Astrocyte (in vitro differentiated cells and primary cell): ENCODE measurements at regions not wholly inside any gene's neighbourhood (a gene's known extent, or its start where the extent isn't known, plus 50 kb on each side); places are given as distances from the start of the nearest gene placed in this dataset.
A peak's percentile ranks its signal among the peaks of the same experiment; 100 is the strongest.

Experiments
- DNase-seq: peaks from one replicate; pipeline ENCODE4 v3.0.0-alpha.2; 2010; ENCODE audit warnings: low read depth
- FAIRE-seq: peaks from 2 replicates; lab custom pipeline; 2011; peaks lifted over from hg19 to GRCh38; lab: Jason Lieb, UNC
- H2AFZ ChIP-seq: 2 replicates; pipeline ENCODE4 v1.6.0; 2012; ENCODE audit warnings: low read depth, low read length, inconsistent platforms
- H3K27ac ChIP-seq: 2 replicates; pipeline ENCODE4 v1.5.1; 2011; ENCODE audit warnings: low read depth, low read length, inconsistent platforms
- H3K27me3 ChIP-seq: 2 replicates; pipeline ENCODE4 v1.6.0; 2011; ENCODE audit warnings: low read length, inconsistent platforms; ENCODE audit not compliant: insufficient read depth
- H3K36me3 ChIP-seq: 2 replicates; pipeline ENCODE4 v1.5.1; 2011; ENCODE audit warnings: low read length, inconsistent platforms; ENCODE audit not compliant: insufficient read depth
- H3K4me1 ChIP-seq: 2 replicates; pipeline ENCODE4 v1.5.1; 2011; ENCODE audit warnings: low read length, inconsistent platforms; ENCODE audit not compliant: insufficient read depth
- H3K4me2 ChIP-seq: 2 replicates; pipeline ENCODE4 v1.6.0; 2012; ENCODE audit warnings: low read length, inconsistent platforms
- H3K4me3 ChIP-seq: 2 replicates; pipeline ENCODE4 v1.5.1; 2011; ENCODE audit warnings: low read depth, mild to moderate bottlenecking, low read length, inconsistent platforms; ENCODE audit not compliant: insufficient read depth
- H3K79me2 ChIP-seq: 2 replicates; pipeline ENCODE4 v1.6.0; 2012; ENCODE audit warnings: mild to moderate bottlenecking, low read length, inconsistent platforms; ENCODE audit not compliant: insufficient read depth
- H3K9ac ChIP-seq: 2 replicates; pipeline ENCODE4 v1.6.0; 2012; ENCODE audit warnings: mild to moderate bottlenecking, low read length, inconsistent platforms
- H3K9me3 ChIP-seq: 2 replicates; pipeline ENCODE4 v1.5.1; 2012; ENCODE audit warnings: low read depth, mild to moderate bottlenecking, low read length, inconsistent platforms; ENCODE audit not compliant: insufficient read depth
- H4K20me1 ChIP-seq: 2 replicates; pipeline ENCODE4 v1.6.0; 2012; ENCODE audit warnings: low read length, inconsistent platforms; ENCODE audit not compliant: insufficient read depth
- H3K27ac Mint-ChIP-seq: one replicate; pipeline ENCODE4 v1.8.0; 2021; ENCODE audit warnings: mild to moderate bottlenecking, mixed read lengths; ENCODE audit not compliant: unreplicated experiment
- H3K27me3 Mint-ChIP-seq: one replicate; pipeline ENCODE4 v1.8.0; 2021; ENCODE audit warnings: low read depth, mixed read lengths; ENCODE audit not compliant: unreplicated experiment
- H3K36me3 Mint-ChIP-seq: one replicate; pipeline ENCODE4 v1.8.0; 2021; ENCODE audit warnings: low read depth, mixed read lengths; ENCODE audit not compliant: unreplicated experiment
- H3K4me1 Mint-ChIP-seq: one replicate; pipeline ENCODE4 v1.8.0; 2021; ENCODE audit warnings: low read depth, mixed read lengths; ENCODE audit not compliant: unreplicated experiment
- H3K4me3 Mint-ChIP-seq: one replicate; pipeline ENCODE4 v1.8.0; 2021; ENCODE audit warnings: mild to moderate bottlenecking, moderate library complexity, mixed read lengths; ENCODE audit not compliant: unreplicated experiment
- H3K9me3 Mint-ChIP-seq: one replicate; pipeline ENCODE4 v1.8.0; 2021; ENCODE audit warnings: mild to moderate bottlenecking, mixed read lengths; ENCODE audit not compliant: unreplicated experiment
- CTCF ChIP-seq: IDR thresholded peaks from 2 replicates; pipeline ENCODE4 v1.5.1; 2011; ENCODE audit warnings: low read depth, mild to moderate bottlenecking, inconsistent platforms, low read length, moderate library complexity; ENCODE audit not compliant: insufficient read depth
- EZH2 ChIP-seq: IDR thresholded peaks from 2 replicates; pipeline ENCODE4 v1.6.1; 2012; ENCODE audit warnings: mild to moderate bottlenecking, low read length, inconsistent platforms; ENCODE audit not compliant: insufficient read depth

DNA sequence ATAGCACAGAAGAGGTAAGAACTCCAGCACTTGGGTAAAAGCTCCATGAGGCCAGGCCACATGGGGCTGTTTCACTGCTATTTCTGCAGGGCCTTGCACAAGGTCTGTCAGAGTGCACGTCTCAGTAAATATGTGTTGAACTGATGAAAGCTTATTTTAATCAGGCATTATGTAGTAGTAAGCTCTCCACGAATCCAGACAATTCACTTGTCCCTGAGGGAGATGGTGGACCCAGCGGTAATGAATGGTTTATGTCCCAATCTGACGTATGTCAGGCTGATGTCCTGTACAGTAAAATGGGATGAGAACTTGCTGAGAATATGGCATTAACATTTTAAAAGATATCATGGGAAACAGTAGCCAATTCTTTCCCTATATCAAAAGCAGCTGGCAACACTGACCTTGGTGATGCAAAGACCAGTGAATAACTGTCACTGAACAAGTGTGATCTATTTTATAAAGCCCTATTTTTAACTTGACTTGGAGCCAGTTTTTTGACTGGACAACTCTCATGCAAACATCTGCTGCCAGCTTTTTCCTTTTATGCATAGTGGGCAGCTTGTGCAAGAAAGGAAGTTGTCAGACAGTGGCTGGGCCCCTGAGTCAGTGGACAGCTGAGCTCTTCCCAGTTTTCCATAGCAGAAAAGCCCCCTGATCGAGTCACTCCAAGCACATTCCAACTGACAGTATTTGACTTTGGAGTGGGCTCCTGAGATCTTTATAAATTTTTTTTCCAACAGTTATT lies 519.8 kb upstream of the MDFIC2 start:
- Histone ChIP-seq H3K4me3 (no peak overlapping the region), H3K36me3 (no peaks in the 10 kb centered on the region), H3K79me2 (no peaks in the 10 kb centered on the region), H3K27me3 (no peaks in the 10 kb centered on the region), H3K4me2 (peak overlapping the region; percentile 53), H3K9ac (peak overlapping the region; percentile 44), H3K9me3 (no peaks in the 10 kb centered on the region), H3K27ac (peak overlapping the region; percentile 80), H3K4me1 (peaks cover 25% of the 10 kb centered on the region), H4K20me1 (no peaks in the 10 kb centered on the region), H2AFZ (no peak overlapping the region)
- peak; percentile 70 for FAIRE-seq
- no peak for TF ChIP-seq CTCF
- no peak for TF ChIP-seq EZH2
- no peak overlapping the region for H3K4me3 Mint-ChIP-seq
- no peaks in the 10 kb centered on the region for H3K36me3 Mint-ChIP-seq
- DNase-seq = peak; percentile 92
- peak overlapping the region; percentile 77 for H3K27ac Mint-ChIP-seq
- peaks cover 37% of the 10 kb centered on the region for H3K4me1 Mint-ChIP-seq
- no peaks in the 10 kb centered on the region for H3K27me3 Mint-ChIP-seq
- peaks cover 3% of the 10 kb centered on the region for H3K9me3 Mint-ChIP-seq

DNA sequence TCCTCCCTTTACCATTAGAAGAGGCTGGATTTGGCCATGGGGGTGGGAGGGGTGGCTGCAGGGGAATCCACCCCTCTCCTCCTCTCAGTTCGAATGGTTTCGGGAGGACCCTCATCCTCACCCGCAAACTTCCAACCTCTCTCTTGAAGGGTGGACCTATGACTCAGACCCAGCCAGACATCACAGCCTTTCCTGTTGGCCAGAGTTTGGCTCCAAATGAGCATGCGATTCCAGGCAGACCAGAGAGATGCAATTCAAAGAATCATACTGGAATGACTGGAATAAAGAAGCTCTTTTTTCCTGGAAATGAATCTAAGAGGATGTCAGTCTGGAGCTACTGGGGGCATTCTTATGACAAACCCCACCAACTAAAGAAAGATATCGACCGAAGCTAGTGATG lies 516.7 kb upstream of the MDFIC2 start:
- H4K20me1 ChIP-seq = no peaks in the 10 kb centered on the region
- H3K79me2 ChIP-seq = no peaks in the 10 kb centered on the region
- no peak for TF ChIP-seq EZH2
- no peak for TF ChIP-seq CTCF
- H3K4me3 Mint-ChIP-seq = no peak overlapping the region
- H3K4me3 ChIP-seq = no peak overlapping the region
- H3K27me3 Mint-ChIP-seq = no peaks in the 10 kb centered on the region
- peak overlapping the region; percentile 54 for H3K27ac Mint-ChIP-seq
- H3K4me1 Mint-ChIP-seq = peaks cover 49% of the 10 kb centered on the region
- H3K4me2 ChIP-seq = peak overlapping the region; percentile 60
- H3K9ac ChIP-seq = peak overlapping the region; percentile 14
- peaks cover 37% of the 10 kb centered on the region for H3K4me1 ChIP-seq
- DNase-seq (peak; percentile 97), FAIRE-seq (peak; percentile 91)
- peak overlapping the region; percentile 63 for H3K27ac ChIP-seq
- H3K27me3 ChIP-seq = no peaks in the 10 kb centered on the region
- H2AFZ ChIP-seq = no peak overlapping the region
- no peaks in the 10 kb centered on the region for H3K9me3 Mint-ChIP-seq
- no peaks in the 10 kb centered on the region for H3K36me3 ChIP-seq
- no peaks in the 10 kb centered on the region for H3K9me3 ChIP-seq
- no peaks in the 10 kb centered on the region for H3K36me3 Mint-ChIP-seq

- peak; percentile 37 for FAIRE-seq
- no peaks in the 10 kb centered on the region for H3K36me3 ChIP-seq
Observed at GRCh38 chr3:70824773-70825172, 512.3 kb upstream of the MDFIC2 start.

More at GRCh38 chr3:70824773-70825172, 512.3 kb upstream of the MDFIC2 start:
- Mint-ChIP-seq H3K9me3 (no peaks in the 10 kb centered on the region), H3K27me3 (no peaks in the 10 kb centered on the region), H3K27ac (peak overlapping the region; percentile 18), H3K36me3 (no peaks in the 10 kb centered on the region), H3K4me3 (no peak overlapping the region), H3K4me1 (peaks cover 32% of the 10 kb centered on the region)
- TF ChIP-seq CTCF = no peak
- TF ChIP-seq EZH2 = no peak
- peak; percentile 97 for DNase-seq
- no peak overlapping the region for H2AFZ ChIP-seq
- peak overlapping the region; percentile 38 for H3K4me2 ChIP-seq
- H3K9ac ChIP-seq = no peak overlapping the region
- H4K20me1 ChIP-seq = no peaks in the 10 kb centered on the region
- H3K27me3 ChIP-seq = no peaks in the 10 kb centered on the region
- no peak overlapping the region for H3K27ac ChIP-seq
- peaks cover 22% of the 10 kb centered on the region for H3K4me1 ChIP-seq
- H3K79me2 ChIP-seq = no peaks in the 10 kb centered on the region
- H3K4me3 ChIP-seq = no peak overlapping the region
- no peaks in the 10 kb centered on the region for H3K9me3 ChIP-seq
